Tibial artery (tissue), 4 donors: ENCODE measurements at regions not wholly inside any gene's neighbourhood (a gene's known extent, or its start where the extent isn't known, plus 50 kb on each side); places are given as distances from the start of the nearest gene placed in this dataset.

Source experiments
- DNase-seq, 2 donors: peaks; one replicate each; pipeline ENCODE4 v3.0.0-alpha.2; 2019
- H3K27ac ChIP-seq, 2 donors: fragments of 200-600 bp; sonication (generic) in 1 of 2; 1 replicate in 1 of 2; 2 replicates in 1 of 2; pipeline ENCODE4 v1.5.1; 2018 to 2019; ENCODE audit warnings: mild to moderate bottlenecking in 1 of 2
- H3K27me3 ChIP-seq, 2 donors: fragments of 200-600 bp; sonication (generic) in 1 of 2; one replicate each; pipeline versions ENCODE4 v1.5.1 to v1.6.0; 2016 to 2019
- H3K36me3 ChIP-seq, 3 donors: fragments of 200-600 bp; sonication (generic) in 2 of 3; one replicate each; pipeline ENCODE4 v1.5.1; 2016 to 2019; ENCODE audit warnings: mild to moderate bottlenecking in 2 of 3
- H3K4me1 ChIP-seq, 4 donors: fragments of 200-600 bp; sonication (generic) in 2 of 4; 1 replicate in 3 of 4; 2 replicates in 1 of 4; pipeline ENCODE4 v1.5.1; 2016 to 2019
- H3K4me3 ChIP-seq, 2 donors: fragments of 200-600 bp; sonication (generic) in 1 of 2; 1 replicate in 1 of 2; 2 replicates in 1 of 2; pipeline ENCODE4 v1.5.1; 2018 to 2019; ENCODE audit warnings: mild to moderate bottlenecking in 2 of 2
- H3K9me3 ChIP-seq, 3 donors: fragments of 200-600 bp; sonication (generic) in 1 of 3; one replicate each; pipeline ENCODE4 v1.5.1; 2016 to 2019
- CTCF ChIP-seq, 2 experiments: fragments of 200-600 bp in 1 of 2; fragments of 450-650 bp in 1 of 2; IDR thresholded peaks; one replicate each; pipeline ENCODE4 v1.5.1; 2017 to 2019; ENCODE audit warnings: antibody characterized with exemption in 2 of 2, mild to moderate bottlenecking in 1 of 2, moderate library complexity in 1 of 2
- intact Hi-C: fragments of 100-400 bp; cut with DNase I; formaldehyde crosslinking; loops from one replicate; pipeline ENCODE4 v1.15.0; 2023; ENCODE audit warnings: low total_unique reads

GRCh38 chr4:115430024-115430423 is 316.6 kb upstream of the NDST4 start:
- H3K27ac ChIP-seq: no peak overlapping the region
- no peak for TF ChIP-seq CTCF (IDR thresholded peaks at IDR 0.05)
- H3K9me3 ChIP-seq: no peaks in the 10 kb centered on the region
- no peak overlapping the region for H3K4me3 ChIP-seq
- DNase-seq: no peak
- peaks cover 0 to 9% (median 0%) of the 10 kb centered on the region in 4 donors for H3K4me1 ChIP-seq
- intact Hi-C loops: no loop called here
- H3K36me3 ChIP-seq: no peaks in the 10 kb centered on the region
- H3K27me3 ChIP-seq: no peaks in the 10 kb centered on the region

DNA sequence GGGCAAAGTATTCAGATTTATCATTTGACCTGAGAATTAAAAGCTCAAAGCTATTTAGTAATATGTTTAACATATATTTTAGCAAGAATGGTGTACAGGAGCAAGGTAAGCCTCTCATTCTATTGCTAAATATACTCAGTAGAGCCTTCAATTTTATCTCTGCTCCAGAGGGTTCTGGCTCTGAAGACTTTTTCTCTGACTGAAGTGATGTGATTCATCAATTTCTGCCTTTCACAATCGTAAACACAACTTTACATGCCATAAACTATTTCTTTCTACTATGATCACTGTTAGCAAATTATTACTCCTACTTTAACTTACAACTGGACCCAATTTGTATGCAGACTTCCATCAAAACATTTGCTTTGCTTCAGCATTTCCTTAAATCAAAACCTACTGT is 315.0 kb upstream of the NDST4 start:
- no peaks in the 10 kb centered on the region for H3K36me3 ChIP-seq
- H3K9me3 ChIP-seq: no peaks in the 10 kb centered on the region
- no peak for TF ChIP-seq CTCF (IDR thresholded peaks at IDR 0.05)
- no peak overlapping the region for H3K4me3 ChIP-seq
- no peak for DNase-seq
- no peaks in the 10 kb centered on the region for H3K27me3 ChIP-seq
- H3K4me1 ChIP-seq: peaks cover 0 to 2% (median 0%) of the 10 kb centered on the region in 4 donors
- intact Hi-C loops: no loop called here
- no peak overlapping the region for H3K27ac ChIP-seq

DNA sequence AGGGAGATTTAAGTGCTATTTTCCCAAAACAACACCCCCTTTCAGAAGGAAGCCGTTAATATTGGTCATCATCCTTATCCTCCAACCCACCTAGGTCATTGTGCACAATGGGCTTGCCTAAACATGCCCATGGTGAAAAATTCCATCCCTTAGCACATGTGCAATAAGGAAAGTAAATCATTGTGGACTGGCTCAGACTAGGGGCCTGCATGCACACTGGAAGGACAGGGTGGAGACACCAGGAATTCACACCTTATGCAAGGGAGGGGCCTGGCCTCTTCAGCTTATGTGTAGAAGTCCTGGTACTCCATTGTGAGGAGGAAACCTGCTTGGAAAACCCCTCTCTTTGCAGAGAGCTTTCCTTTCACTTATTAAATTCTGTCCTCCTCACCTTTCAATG is 311.4 kb upstream of the NDST4 start:
- no peaks in the 10 kb centered on the region for H3K27me3 ChIP-seq
- intact Hi-C loops: no loop called here
- no peak for DNase-seq
- no peaks in the 10 kb centered on the region for H3K4me1 ChIP-seq
- no peaks in the 10 kb centered on the region for H3K36me3 ChIP-seq
- H3K9me3 ChIP-seq: peaks cover 0 to 6% (median 0%) of the 10 kb centered on the region in 3 donors
- no peak overlapping the region for H3K4me3 ChIP-seq
- no peak overlapping the region for H3K27ac ChIP-seq
- TF ChIP-seq CTCF (IDR thresholded peaks at IDR 0.05): no peak

DNA sequence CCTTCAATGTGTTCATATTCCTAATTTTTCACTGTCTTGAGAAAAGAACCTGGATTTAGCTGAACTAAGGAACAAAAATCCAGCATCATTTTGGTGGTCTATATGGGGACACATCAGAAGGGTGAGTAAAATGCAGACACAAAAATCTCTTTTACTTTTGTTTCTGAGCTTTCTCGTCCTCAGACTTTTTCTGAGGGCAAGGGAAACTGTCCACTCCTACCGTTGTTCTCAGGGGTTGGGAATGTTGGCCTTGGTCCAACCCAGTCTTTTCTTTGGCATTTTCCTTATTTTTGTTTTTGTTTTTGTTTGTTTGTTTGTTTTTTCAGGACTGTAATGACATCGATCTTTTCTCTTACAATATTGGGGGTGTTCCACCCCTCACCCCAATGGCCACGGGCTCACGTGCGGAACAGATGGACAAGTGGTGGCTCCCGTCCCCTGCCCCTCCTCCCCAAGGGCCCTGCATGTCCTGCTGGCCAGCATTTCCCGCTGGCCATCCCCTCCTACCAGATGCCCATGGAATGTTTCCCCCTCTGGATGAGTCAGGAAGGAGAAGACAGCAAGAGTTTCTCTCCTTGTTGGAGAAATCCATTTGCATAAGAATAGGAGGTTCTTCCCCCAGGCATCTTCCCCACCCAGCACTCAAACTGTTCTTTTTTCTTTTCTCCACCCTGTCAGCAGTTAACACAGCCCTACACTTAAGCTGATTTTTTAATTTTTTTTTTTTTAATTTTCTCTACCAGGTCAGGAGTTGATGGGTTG is 305.4 kb upstream of the NDST4 start:
- H3K27ac ChIP-seq: no peak overlapping the region
- no peak overlapping the region for H3K4me3 ChIP-seq
- no peak for TF ChIP-seq CTCF (IDR thresholded peaks at IDR 0.05)
- no peaks in the 10 kb centered on the region for H3K36me3 ChIP-seq
- intact Hi-C loops: no loop called here
- no peaks in the 10 kb centered on the region for H3K27me3 ChIP-seq
- no peaks in the 10 kb centered on the region for H3K4me1 ChIP-seq
- H3K9me3 ChIP-seq: peaks cover 0 to 6% (median 0%) of the 10 kb centered on the region in 3 donors
- DNase-seq: no peak

- no peak overlapping the region for H3K4me3 ChIP-seq
- no peaks in the 10 kb centered on the region for H3K36me3 ChIP-seq
- no peaks in the 10 kb centered on the region for H3K9me3 ChIP-seq
- intact Hi-C loops: no loop called here
- no peak for DNase-seq
- no peak for TF ChIP-seq CTCF (IDR thresholded peaks at IDR 0.05)
- H3K4me1 ChIP-seq: no peaks in the 10 kb centered on the region
- no peak overlapping the region for H3K27ac ChIP-seq
- H3K27me3 ChIP-seq: no peaks in the 10 kb centered on the region
Observed at GRCh38 chr4:115396034-115396433, 282.6 kb upstream of the NDST4 start.
